ENCODE measurements at regions not wholly inside any gene's neighbourhood (a gene's known extent, or its start where the extent isn't known, plus 50 kb on each side); places are given as distances from the start of the nearest gene placed in this dataset.
"Not testable (repeated sequence)": the region's sequence is repeated elsewhere in the genome, so short reads cannot be mapped to it uniquely, and the experiment has no call there.

DNA sequence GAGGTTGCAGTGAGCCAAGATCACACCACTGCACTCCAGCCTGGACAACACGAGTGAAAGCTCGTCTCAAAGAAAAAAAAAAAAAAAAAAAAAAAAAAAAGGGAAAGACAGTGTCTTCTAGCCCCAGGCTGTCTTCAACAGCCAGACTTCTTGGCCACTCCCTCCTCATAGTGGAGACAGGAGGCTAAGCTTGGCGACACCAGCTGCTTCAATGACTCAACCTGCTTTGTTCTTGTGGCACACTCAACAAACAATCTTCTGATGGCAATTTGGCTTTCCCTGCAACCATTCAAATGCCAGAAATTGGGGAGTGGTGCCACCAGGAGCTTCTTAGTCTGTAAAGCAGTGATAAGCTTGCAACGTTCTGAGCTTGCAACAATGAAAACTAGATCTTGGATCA is 290.4 kb upstream of the DYNLRB2 start:
- no peak overlapping the region for H3K27ac ChIP-seq (ENCODE audit: insufficient read length, low read depth, low read length)
- no peaks in the 10 kb centered on the region for H3K27me3 ChIP-seq (ENCODE audit: insufficient read depth, low read length)
- H3K4me1 ChIP-seq (ENCODE audit: insufficient read depth, low read length) = no peaks in the 10 kb centered on the region
- H4K20me1 ChIP-seq (ENCODE audit: control insufficient read depth, insufficient read depth, insufficient read length) = no peaks in the 10 kb centered on the region
- H4K5ac ChIP-seq (ENCODE audit: insufficient read length, low read depth, low read length) = no peak overlapping the region
- Mint-ChIP-seq H3K4me1 (peaks cover 3% of the 10 kb centered on the region in 2 experiments; a peak in 2 of 4 replicates), H3K9me3 (no peaks in the 10 kb centered on the region), H3K27ac (no peak overlapping the region; a peak in 1 of 7 replicates), H3K27me3 (ENCODE audit: low read depth) (no peaks in the 10 kb centered on the region), H3K36me3 (ENCODE audit: insufficient read depth in 1 of 3, low read depth in 3 of 3) (no peaks in the 10 kb centered on the region; a peak in 1 of 7 replicates), H3K4me3 (no peak overlapping the region)
- no peak overlapping the region for H3K9ac ChIP-seq (ENCODE audit: extremely low read depth, insufficient read length, low read length)
- no peak overlapping the region for H2AFZ ChIP-seq (ENCODE audit: low read length)
- H3K23me2 ChIP-seq (ENCODE audit: insufficient read length, low read depth, low read length, poor library complexity, severe bottlenecking) = no peaks in the 10 kb centered on the region
- TF ChIP-seq CTCF (conservative IDR thresholded peaks at IDR 0.05) = no peak
- no peak overlapping the region for H2BK15ac ChIP-seq (ENCODE audit: low read depth, low read length)
- H4K91ac ChIP-seq (ENCODE audit: insufficient read length, low read depth, low read length) = no peak overlapping the region
- no peak for DNase-seq
- H2AK5ac ChIP-seq (ENCODE audit: insufficient read length, low read length) = no peak overlapping the region
- H2BK120ac ChIP-seq (ENCODE audit: low read depth, low read length, poor library complexity, severe bottlenecking) = no peak overlapping the region
- H3K18ac ChIP-seq (ENCODE audit: insufficient read length, low read depth, low read length) = no peak overlapping the region
- H3K79me2 ChIP-seq (ENCODE audit: insufficient read depth, low read length) = no peaks in the 10 kb centered on the region
- H3K9me3 ChIP-seq (ENCODE audit: control insufficient read depth, low read depth, low read length) = no peaks in the 10 kb centered on the region
- no peak overlapping the region for H3K4ac ChIP-seq (ENCODE audit: low read depth, low read length)
- no peak overlapping the region for H2BK20ac ChIP-seq (ENCODE audit: low read depth, low read length, poor library complexity, severe bottlenecking)
- no peak overlapping the region for H3K56ac ChIP-seq (ENCODE audit: insufficient read length, low read depth, low read length)
- no peak overlapping the region for H3K4me2 ChIP-seq (ENCODE audit: insufficient read depth, insufficient read length, low read length)
- no peak overlapping the region for H2BK5ac ChIP-seq (ENCODE audit: insufficient read length, low read length)
- WGBS (ENCODE audit: extremely low coverage, insufficient read length, low lambda C conversion rate) = no CpG with 5 or more reads among the region's 4 CpGs
- H2BK12ac ChIP-seq (ENCODE audit: insufficient read length, low read depth, low read length) = no peak overlapping the region
- H3K79me1 ChIP-seq (ENCODE audit: insufficient read depth, low read depth, low read length, poor library complexity, severe bottlenecking) = no peaks in the 10 kb centered on the region
- no peak overlapping the region for H3K23ac ChIP-seq (ENCODE audit: insufficient read length, low read depth, low read length)
- no peak overlapping the region for H4K8ac ChIP-seq (replicated peaks; ENCODE audit: insufficient read length, low read depth, low read length)
- H3K14ac ChIP-seq (ENCODE audit: insufficient read depth, low read length) = no peak overlapping the region
- no peak overlapping the region for H3T11ph ChIP-seq (ENCODE audit: low read length)

DNA sequence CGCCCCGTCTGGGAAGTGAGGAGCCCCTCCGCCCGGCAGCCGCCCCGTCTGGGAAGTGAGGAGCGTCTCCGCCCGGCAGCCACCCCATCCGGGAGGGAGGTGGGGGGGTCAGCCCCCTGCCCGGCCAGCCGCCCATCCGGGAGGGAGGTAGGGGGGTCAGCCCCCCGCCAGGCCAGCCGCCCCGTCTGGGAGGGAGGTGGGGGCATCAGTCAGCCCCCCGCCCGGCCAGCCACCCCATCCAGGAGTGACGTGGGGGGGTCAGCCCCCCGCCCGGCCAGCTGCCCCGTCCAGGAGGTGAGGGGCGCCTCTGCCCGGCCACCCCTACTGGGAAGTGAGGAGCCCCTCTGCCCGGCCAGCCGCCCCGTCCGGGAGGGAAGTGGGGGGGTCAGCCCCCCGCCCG is 297.5 kb upstream of the DYNLRB2 start:
- not testable (repeated sequence) for H2BK120ac ChIP-seq (ENCODE audit: low read depth, low read length, poor library complexity, severe bottlenecking); H2BK20ac ChIP-seq (ENCODE audit: low read depth, low read length, poor library complexity, severe bottlenecking); H4K5ac ChIP-seq (ENCODE audit: insufficient read length, low read depth, low read length); H3K79me2 ChIP-seq (ENCODE audit: insufficient read depth, low read length); H3K18ac ChIP-seq (ENCODE audit: insufficient read length, low read depth, low read length); H3K4ac ChIP-seq (ENCODE audit: low read depth, low read length); H3K27me3 Mint-ChIP-seq (ENCODE audit: low read depth); H3K4me3 Mint-ChIP-seq; H4K8ac ChIP-seq (replicated peaks; ENCODE audit: insufficient read length, low read depth, low read length); H3K14ac ChIP-seq (ENCODE audit: insufficient read depth, low read length); H3K4me1 ChIP-seq (ENCODE audit: insufficient read depth, low read length); H3T11ph ChIP-seq (ENCODE audit: low read length); H3K79me1 ChIP-seq (ENCODE audit: insufficient read depth, low read depth, low read length, poor library complexity, severe bottlenecking); H3K4me2 ChIP-seq (ENCODE audit: insufficient read depth, insufficient read length, low read length); H2AFZ ChIP-seq (ENCODE audit: low read length); H2AK5ac ChIP-seq (ENCODE audit: insufficient read length, low read length); H2BK15ac ChIP-seq (ENCODE audit: low read depth, low read length); H3K9me3 ChIP-seq (ENCODE audit: control insufficient read depth, low read depth, low read length); H4K20me1 ChIP-seq (ENCODE audit: control insufficient read depth, insufficient read depth, insufficient read length); H3K23me2 ChIP-seq (ENCODE audit: insufficient read length, low read depth, low read length, poor library complexity, severe bottlenecking); DNase-seq; H3K27ac ChIP-seq (ENCODE audit: insufficient read length, low read depth, low read length); H2BK5ac ChIP-seq (ENCODE audit: insufficient read length, low read length); H3K9ac ChIP-seq (ENCODE audit: extremely low read depth, insufficient read length, low read length); H2BK12ac ChIP-seq (ENCODE audit: insufficient read length, low read depth, low read length); H3K56ac ChIP-seq (ENCODE audit: insufficient read length, low read depth, low read length); H3K27me3 ChIP-seq (ENCODE audit: insufficient read depth, low read length); H3K4me1 Mint-ChIP-seq; H3K27ac Mint-ChIP-seq; H4K91ac ChIP-seq (ENCODE audit: insufficient read length, low read depth, low read length); H3K23ac ChIP-seq (ENCODE audit: insufficient read length, low read depth, low read length)
- Mint-ChIP-seq H3K36me3 (ENCODE audit: insufficient read depth in 1 of 3, low read depth in 3 of 3) (peaks cover 3 to 12% (median 7%) of the 10 kb centered on the region in 3 experiments; a peak in 6 of 7 replicates), H3K9me3 (peaks cover 26 to 32% of the 10 kb centered on the region in 2 experiments)
- no CpG with 5 or more reads among the region's 30 CpGs for WGBS (ENCODE audit: extremely low coverage, insufficient read length, low lambda C conversion rate)

Data from H9 (cell line).